GM18498 (cell line): ENCODE measurements at regions not wholly inside any gene's neighbourhood (a gene's known extent, or its start where the extent isn't known, plus 50 kb on each side); places are given as distances from the start of the nearest gene placed in this dataset.

ENCODE experiments used
- ATAC-seq: cut with Tn5 transposase; IDR thresholded peaks from one replicate; pipeline ENCODE4 v1.9.1; 2021; ENCODE audit warnings: mild to moderate bottlenecking, moderate library complexity; ENCODE audit not compliant: unreplicated experiment

DNA sequence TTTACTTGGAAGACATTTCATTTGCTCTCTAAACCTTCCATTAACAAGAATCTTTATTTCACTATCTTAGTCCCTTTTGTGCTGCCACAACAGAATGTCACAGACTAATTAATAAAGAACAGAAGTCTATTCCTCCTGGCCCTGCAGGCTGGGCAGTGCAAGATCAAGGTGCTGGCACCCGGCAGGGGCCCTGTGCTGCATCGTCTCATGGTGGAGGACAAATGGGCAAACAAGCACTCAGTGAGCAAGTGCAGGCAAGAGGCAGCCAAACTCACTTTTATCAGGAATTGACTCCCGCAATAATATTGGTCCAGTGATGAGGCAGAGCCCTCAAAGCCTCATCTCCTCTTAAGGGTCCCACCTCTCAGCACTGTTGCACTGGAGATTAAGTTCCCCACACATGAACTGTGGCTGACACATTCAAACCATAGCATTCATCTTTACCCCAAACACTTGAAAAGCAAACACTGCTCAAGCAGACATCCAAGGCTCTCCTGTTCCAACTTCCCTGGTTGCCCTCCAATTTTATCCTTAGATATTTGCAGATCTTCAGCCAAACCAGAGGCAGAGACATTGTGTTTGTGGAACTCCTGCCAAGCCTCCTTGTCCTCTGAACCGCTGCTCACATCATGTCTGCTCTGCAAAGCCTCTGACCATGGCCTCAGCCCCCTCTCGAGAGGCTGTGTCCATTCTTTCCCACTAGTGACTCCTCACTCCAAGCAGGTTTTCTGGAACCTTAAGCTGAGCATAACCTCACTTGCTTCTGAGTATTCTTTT lies 404.4 kb upstream of the SOX11 start:
- no peak for ATAC-seq

DNA sequence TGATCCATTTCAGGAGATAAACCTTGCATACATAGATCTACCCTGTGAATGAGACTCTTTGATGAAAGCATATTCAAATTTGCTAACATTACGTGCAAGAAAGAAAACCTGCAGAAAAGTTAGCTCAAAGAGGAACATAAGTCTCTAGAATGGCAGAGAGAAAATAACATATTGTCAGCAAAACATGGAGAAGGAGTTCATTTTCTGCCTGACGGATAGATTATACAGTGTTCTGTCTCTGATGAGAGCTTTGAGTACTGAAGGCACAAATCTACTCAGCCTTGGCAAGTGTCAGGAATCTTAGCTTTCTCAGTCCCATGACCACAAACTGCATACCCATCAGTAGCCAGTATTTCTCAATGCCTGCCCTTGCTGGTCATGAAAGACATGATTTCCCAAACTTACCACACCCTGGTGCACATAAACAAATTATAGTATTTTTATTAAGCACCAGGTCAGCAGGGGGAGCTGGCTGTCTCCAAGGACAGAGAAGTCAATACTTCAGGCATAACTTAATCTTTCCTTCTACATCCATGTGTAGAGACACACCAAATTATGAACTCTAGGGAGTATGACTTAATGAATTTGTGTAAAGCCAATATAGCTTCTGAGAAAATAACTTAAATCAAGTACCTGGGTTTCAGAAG lies 401.2 kb upstream of the SOX11 start:
- no peak for ATAC-seq

DNA sequence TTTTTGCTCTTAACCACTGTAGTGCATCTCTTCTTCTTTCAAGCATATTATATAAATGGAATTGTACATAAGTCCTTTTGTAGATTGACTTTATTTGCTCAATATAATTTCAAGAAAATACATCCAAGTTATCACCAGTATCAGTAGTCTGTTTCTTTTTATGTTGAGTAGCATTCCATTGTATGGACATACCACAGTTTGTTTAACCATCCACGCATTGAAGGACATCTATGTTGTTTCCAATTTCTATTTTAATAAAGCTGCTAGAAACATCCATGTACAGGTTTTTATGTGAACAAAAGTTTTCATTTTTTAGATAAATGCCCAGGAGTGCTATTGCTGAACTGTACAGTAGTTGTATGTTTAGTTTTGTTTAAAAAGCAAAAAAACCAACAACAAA lies 387.5 kb upstream of the SOX11 start:
- no peak for ATAC-seq

DNA sequence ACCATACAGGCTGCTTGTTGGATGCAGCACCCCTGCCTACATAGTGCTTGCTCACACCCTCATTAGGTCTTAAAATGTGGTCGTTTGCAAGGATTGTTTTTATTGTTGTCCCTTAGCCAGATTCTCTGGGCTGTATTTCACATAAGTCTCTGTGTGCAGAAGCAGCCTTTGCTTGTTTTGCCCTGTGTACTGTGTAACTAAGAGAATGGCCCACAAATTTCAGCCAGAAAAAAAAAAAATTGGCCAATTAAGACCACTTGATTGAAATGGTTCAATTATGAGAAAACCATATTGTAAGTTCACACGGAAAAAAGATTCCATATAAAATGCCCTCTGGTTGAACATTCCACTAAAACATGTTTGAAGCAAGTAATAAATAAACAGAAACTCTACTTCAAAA lies 377.1 kb upstream of the SOX11 start:
- ATAC-seq = no peak

- no peak for ATAC-seq
Observed at GRCh38 chr2:5315512-5315911, 376.7 kb upstream of the SOX11 start.

- ATAC-seq = no peak
Observed at GRCh38 chr2:5316001-5316490, 376.1 kb upstream of the SOX11 start.

- ATAC-seq = no peak
Observed at GRCh38 chr2:5319493-5319892, 372.7 kb upstream of the SOX11 start.

DNA sequence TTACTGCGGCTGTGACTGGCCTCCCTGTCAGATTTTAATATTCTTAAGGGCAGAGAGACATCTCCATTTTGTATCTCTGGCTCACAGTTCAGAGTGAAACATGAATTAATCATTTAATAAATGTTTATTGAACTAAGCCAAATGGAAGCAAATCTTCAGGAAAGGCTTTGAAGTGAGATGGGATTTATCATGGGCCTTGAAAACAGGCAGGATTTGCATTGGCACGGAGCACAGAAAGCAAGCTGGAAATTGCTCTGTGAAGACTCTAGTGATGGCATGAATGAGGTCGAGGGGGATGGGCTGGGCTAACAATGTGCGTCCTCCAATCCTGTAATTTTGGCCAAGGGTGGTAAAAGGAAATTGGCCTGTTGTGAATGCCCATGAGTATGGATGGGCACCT lies 369.8 kb upstream of the SOX11 start:
- no peak for ATAC-seq

DNA sequence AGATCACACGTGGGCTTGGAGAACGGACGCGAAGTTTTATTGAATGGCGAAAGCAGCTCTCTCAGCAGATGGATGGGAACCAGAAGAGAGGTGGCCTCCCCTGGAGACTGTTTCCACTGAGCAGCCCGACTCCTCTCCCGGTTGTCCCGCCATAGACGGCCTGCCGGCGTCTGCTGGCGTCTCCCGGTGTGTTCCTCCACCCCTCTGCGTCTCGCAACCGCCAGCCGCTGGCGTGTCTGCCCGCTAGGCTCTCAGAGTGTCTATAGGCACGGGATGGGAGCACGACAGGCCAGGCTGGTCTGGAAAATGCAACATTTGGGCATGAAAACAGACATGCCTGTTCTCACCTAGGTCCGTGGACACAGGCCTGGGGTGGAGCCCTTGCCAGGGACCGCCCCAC lies 366.7 kb upstream of the SOX11 start:
- ATAC-seq = no peak

- no peak for ATAC-seq
Observed at GRCh38 chr2:5328826-5329225, 363.4 kb upstream of the SOX11 start.

- no peak for ATAC-seq
Observed at GRCh38 chr2:5329763-5330162, 362.4 kb upstream of the SOX11 start.

DNA sequence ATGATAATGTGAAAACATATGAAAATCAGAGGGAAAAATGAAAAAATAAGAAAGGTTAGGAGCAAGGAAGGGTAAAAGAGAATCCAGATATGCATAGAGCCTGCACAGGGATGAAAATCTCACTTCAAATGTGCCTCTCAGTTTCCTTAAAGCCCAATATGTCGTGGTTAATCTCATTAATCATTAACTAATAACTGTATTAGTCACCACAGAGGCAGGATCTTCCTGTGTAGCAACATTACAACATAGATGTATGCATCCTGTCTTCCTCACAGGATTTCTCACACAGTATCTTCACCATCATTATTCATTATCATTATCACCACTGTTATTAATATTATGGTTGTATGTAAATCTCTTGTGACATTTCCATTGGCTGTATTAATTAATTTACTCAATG lies 361.2 kb upstream of the SOX11 start:
- ATAC-seq = no peak

DNA sequence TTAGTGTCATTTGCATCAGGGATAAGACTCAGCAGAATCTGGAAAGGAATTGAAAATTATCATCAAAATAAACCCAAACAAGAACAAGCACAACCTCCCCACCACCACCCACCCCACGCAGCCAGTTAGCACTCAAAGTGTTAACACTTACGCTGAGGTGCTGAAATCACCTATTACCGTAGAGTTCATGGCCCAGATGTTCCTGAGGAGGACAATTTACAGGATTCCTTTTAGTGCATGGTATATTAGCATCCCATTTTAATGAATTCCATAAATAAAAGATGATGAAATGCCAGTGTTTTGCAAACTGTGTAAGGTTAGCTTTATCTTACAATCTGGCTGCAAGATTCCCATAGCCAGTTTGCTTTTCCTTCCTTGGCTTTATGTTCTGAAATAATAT lies 359.3 kb upstream of the SOX11 start:
- ATAC-seq = no peak

DNA sequence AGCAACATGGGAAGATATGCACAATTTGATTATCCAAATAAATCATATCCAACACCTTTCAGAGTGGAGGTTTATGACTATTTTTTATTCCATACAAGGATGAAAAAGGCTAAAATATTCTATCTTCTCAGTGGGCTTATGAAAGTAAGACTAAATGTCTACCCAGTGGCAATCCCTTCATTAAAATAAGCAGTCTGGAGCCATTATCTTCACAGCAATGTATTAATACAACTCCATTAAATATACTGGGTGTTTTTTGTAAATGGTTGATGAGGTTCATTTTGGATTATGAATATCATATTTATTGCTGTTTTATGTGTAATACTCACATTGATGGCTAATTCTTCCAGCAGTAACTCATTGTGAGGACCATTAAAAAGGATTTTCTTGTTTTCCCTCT lies 352.7 kb upstream of the SOX11 start:
- no peak for ATAC-seq

DNA sequence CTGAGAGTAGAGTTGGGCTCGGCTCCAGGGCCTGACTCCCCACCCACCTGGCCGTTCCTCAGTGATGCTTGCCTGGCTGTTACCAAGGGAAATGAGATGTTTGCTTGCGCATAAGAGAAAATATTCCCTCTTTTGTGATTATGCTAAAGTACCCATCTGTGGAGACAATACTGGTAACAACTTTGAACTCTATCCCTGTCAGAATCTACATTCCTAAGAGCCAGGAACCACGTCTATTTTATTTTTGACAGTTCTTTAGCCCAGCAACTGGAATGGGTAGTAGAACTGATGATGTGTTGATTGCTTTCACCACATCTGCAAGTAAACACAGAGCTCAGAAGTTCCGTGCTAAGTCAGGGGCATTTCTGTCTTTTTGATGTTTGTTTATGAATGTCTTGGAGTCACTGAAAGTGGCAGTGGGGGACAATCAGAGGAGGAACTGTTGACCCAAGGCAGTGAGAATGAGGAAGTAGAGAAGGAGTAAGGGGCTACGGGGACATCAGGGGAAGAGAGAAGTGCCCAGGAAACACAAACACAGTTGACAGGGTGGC lies 348.3 kb upstream of the SOX11 start:
- ATAC-seq = no peak

GRCh38 chr2:5352286-5352685 lies 339.9 kb upstream of the SOX11 start:
- no peak for ATAC-seq

GRCh38 chr2:5353565-5353964 lies 338.6 kb upstream of the SOX11 start:
- ATAC-seq = no peak

- no peak for ATAC-seq
Observed at GRCh38 chr2:5359397-5359796, 332.8 kb upstream of the SOX11 start.

DNA sequence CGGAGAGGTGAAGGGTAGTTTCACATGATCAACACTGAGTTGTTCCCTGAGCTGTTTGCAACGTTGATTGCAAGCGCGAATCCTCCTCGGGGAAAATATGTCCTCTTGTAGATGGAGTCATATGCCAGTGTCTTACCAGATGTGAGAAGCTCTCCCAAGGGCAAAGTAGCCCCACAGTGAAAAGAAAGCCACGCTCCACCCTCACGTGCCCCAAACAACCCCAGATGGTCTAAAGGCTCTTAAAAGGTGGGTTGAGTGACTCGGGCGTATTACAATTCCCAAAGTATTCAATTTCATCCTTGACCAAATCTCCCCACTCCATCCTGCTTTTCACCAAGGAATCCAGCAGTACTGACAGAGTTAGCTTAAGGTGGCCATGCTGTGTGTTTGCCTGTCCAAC lies 332.1 kb upstream of the SOX11 start:
- no peak for ATAC-seq

DNA sequence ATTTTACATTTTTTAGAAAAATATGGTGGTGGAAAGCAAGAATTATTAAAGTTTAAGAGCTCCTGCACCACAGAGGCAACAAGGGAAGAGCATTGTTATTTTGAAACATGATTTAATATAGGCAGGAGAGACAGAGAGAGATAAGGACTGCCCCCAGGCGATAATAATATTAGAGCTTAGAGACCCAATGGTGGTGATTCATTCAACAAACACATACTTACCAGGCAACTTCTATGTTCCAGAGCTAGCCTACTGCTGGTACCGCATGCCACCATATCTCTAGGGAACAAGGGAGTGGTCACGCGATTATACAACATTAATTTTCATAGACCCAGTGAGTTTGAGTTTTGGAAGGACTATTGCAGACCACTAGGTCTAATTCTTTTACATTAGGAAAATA lies 327.8 kb upstream of the SOX11 start:
- ATAC-seq = no peak

DNA sequence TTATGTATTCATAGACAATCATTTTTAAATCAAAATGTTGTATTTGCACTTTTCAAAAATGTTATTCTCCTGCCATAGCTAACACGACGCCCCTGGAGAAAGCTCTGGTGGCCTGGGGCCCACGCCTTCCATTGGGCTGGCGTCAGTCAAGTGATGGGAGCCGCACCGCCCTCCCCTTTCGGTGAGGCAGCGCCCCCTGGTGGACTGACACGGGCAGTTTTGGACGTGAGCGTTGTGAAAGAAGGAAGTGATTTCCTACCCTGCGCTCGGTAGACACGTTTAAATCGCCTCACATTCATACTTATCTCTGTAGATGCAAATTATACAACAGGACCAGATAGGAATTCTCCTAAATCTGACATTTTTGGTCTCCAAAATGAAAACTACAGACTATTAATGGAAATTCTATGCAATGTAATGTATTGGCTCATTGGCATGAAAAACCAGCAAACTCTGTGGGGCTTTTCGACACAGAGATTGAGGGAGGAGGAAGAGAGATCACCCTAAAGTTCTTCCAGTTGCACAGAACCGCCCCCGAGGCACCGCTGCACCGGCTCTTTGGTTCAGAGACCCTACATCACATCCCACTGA lies 326.2 kb upstream of the SOX11 start:
- ATAC-seq = no peak

DNA sequence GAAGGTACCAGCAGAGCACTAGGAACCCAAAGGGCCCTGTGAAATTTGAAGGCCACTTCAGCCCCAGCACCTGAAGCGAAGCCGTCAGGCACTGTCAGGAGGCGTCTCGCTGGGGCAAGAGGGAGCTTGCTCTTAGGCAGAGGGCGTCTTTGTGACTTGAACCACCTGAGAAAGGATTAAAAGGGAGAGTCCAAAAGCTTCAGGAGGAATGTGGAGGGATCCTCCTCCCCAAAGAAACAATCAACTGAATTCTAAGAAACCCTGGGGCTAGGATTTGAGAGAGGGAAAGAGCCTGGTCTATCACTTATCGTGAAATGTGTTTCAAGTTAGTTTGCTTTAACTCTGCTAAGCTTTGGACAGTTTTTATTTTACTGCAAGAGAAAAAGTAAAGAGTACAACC lies 324.9 kb upstream of the SOX11 start:
- ATAC-seq = no peak
